ENCODE measurements at regions not wholly inside any gene's neighbourhood (a gene's known extent, or its start where the extent isn't known, plus 50 kb on each side); places are given as distances from the start of the nearest gene placed in this dataset.

GRCh38 chr1:5475572-5475971 is 516.7 kb downstream of the NPHP4 start:
- H3K27ac ChIP-seq (ENCODE audit: low read length): no peak overlapping the region
- no peak overlapping the region for H3K9ac ChIP-seq (ENCODE audit: low read length)
- no peaks in the 10 kb centered on the region for H3K9me3 ChIP-seq (ENCODE audit: low read length)
- H3K36me3 ChIP-seq (ENCODE audit: insufficient read depth, low read length): no peaks in the 10 kb centered on the region
- no peak overlapping the region for H3K4me2 ChIP-seq (ENCODE audit: low read length)
- TF ChIP-seq SMC3 (conservative IDR thresholded peaks at IDR 0.05; ENCODE audit: poor library complexity): no peak
- no peak for TF ChIP-seq RAD21 (conservative IDR thresholded peaks at IDR 0.05)
- TF ChIP-seq POLR2AphosphoS5 (IDR thresholded peaks at IDR 0.05): no peak
- no peak for TF ChIP-seq EZH2 (IDR thresholded peaks at IDR 0.05; ENCODE audit: borderline replicate concordance, insufficient read depth, low read length, poor library complexity, severe bottlenecking)
- no peak for TF ChIP-seq MXI1 (conservative IDR thresholded peaks at IDR 0.05; ENCODE audit: poor library complexity, severe bottlenecking)
- TF ChIP-seq, protein P1, sequence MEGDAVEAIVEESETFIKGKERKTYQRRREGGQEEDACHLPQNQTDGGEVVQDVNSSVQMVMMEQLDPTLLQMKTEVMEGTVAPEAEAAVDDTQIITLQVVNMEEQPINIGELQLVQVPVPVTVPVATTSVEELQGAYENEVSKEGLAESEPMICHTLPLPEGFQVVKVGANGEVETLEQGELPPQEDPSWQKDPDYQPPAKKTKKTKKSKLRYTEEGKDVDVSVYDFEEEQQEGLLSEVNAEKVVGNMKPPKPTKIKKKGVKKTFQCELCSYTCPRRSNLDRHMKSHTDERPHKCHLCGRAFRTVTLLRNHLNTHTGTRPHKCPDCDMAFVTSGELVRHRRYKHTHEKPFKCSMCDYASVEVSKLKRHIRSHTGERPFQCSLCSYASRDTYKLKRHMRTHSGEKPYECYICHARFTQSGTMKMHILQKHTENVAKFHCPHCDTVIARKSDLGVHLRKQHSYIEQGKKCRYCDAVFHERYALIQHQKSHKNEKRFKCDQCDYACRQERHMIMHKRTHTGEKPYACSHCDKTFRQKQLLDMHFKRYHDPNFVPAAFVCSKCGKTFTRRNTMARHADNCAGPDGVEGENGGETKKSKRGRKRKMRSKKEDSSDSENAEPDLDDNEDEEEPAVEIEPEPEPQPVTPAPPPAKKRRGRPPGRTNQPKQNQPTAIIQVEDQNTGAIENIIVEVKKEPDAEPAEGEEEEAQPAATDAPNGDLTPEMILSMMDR (IDR thresholded peaks at IDR 0.05; ENCODE audit: poor library complexity, severe bottlenecking): no peak
- no peak for TF ChIP-seq TAF1 (IDR thresholded peaks at IDR 0.05; ENCODE audit: low read depth)
- TF ChIP-seq EP300 (conservative IDR thresholded peaks at IDR 0.05; ENCODE audit: poor library complexity, severe bottlenecking): no peak
- TF ChIP-seq REST (IDR thresholded peaks at IDR 0.05; ENCODE audit: borderline replicate concordance): no peak
- no peaks in the 10 kb centered on the region for H3K79me2 ChIP-seq (replicated peaks; ENCODE audit: insufficient read depth, low read length)
- H3K4me3 ChIP-seq (ENCODE audit: low read length): no peak overlapping the region
- no peak overlapping the region for H2AFZ ChIP-seq (ENCODE audit: low read depth, low read length)
- H3K9me2 ChIP-seq (ENCODE audit: insufficient read depth, low read length): no peaks in the 10 kb centered on the region
- no peaks in the 10 kb centered on the region for H3K27me3 ChIP-seq (ENCODE audit: insufficient read depth, low read depth, low read length)
- no peaks in the 10 kb centered on the region for H4K20me1 ChIP-seq (ENCODE audit: insufficient read depth)
- H3F3A ChIP-seq (ENCODE audit: insufficient read depth, low read length, poor library complexity, severe bottlenecking): no peaks in the 10 kb centered on the region

DNA sequence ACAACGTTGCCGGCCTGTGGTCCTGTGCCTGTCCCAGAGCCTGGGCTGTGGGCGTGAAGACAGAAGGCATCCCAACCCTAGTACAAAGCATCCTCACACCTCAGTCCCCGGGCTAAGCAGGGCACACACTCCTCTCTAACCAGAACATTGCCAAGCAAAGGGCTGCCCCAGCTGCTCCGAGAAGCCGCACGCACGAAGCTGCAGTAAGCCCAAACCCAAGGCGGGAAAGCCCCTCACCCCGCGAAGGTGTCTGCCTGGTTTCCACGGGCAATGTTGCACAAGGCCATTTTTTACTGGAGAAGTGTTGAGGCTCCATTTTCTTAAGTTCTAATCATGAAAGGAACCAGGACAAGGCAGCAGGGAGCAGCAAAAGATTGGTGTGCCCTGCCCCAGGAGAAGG is 519.0 kb downstream of the NPHP4 start:
- no peaks in the 10 kb centered on the region for H4K20me1 ChIP-seq (ENCODE audit: insufficient read depth)
- H2AFZ ChIP-seq (ENCODE audit: low read depth, low read length): no peak overlapping the region
- TF ChIP-seq REST (IDR thresholded peaks at IDR 0.05; ENCODE audit: borderline replicate concordance) (no peak), SMC3 (conservative IDR thresholded peaks at IDR 0.05; ENCODE audit: poor library complexity) (no peak), POLR2AphosphoS5 (IDR thresholded peaks at IDR 0.05) (no peak), EP300 (conservative IDR thresholded peaks at IDR 0.05; ENCODE audit: poor library complexity, severe bottlenecking) (no peak), MXI1 (conservative IDR thresholded peaks at IDR 0.05; ENCODE audit: poor library complexity, severe bottlenecking) (no peak), EZH2 (IDR thresholded peaks at IDR 0.05; ENCODE audit: borderline replicate concordance, insufficient read depth, low read length, poor library complexity, severe bottlenecking) (no peak), RAD21 (conservative IDR thresholded peaks at IDR 0.05) (no peak), TAF1 (IDR thresholded peaks at IDR 0.05; ENCODE audit: low read depth) (no peak)
- TF ChIP-seq, protein P1 (IDR thresholded peaks at IDR 0.05; ENCODE audit: poor library complexity, severe bottlenecking): no peak
- H3K9me3 ChIP-seq (ENCODE audit: low read length): no peaks in the 10 kb centered on the region
- no peaks in the 10 kb centered on the region for H3F3A ChIP-seq (ENCODE audit: insufficient read depth, low read length, poor library complexity, severe bottlenecking)
- H3K4me2 ChIP-seq (ENCODE audit: low read length): no peak overlapping the region
- no peaks in the 10 kb centered on the region for H3K9me2 ChIP-seq (ENCODE audit: insufficient read depth, low read length)
- no peaks in the 10 kb centered on the region for H3K27me3 ChIP-seq (ENCODE audit: insufficient read depth, low read depth, low read length)
- no peak overlapping the region for H3K4me3 ChIP-seq (ENCODE audit: low read length)
- H3K9ac ChIP-seq (ENCODE audit: low read length): no peak overlapping the region
- no peaks in the 10 kb centered on the region for H3K79me2 ChIP-seq (replicated peaks; ENCODE audit: insufficient read depth, low read length)
- no peak overlapping the region for H3K27ac ChIP-seq (ENCODE audit: low read length)
- no peaks in the 10 kb centered on the region for H3K36me3 ChIP-seq (ENCODE audit: insufficient read depth, low read length)
